Kidney capillary endothelial cell (primary cell): ENCODE measurements at regions not wholly inside any gene's neighbourhood (a gene's known extent, or its start where the extent isn't known, plus 50 kb on each side); places are given as distances from the start of the nearest gene placed in this dataset.
"Not testable (repeated sequence)": the region's sequence is repeated elsewhere in the genome, so short reads cannot be mapped to it uniquely, and the experiment has no call there.

ENCODE experiments used
- DNase-seq: peaks from one replicate; pipeline ENCODE4 v3.0.0-alpha.2; 2018; ENCODE audit warnings: low spot score

GRCh38 chr6:11486959-11487358 lies 50.6 kb upstream of the TMEM170B start:
- no peak for DNase-seq

- DNase-seq: no peak
These were observed 51.1 kb upstream of the TMEM170B start for GRCh38 chr6:11486486-11486885.

GRCh38 chr6:11486051-11486450 lies 51.5 kb upstream of the TMEM170B start:
- no peak for DNase-seq

- no peak for DNase-seq
These were observed 52.3 kb upstream of the TMEM170B start for GRCh38 chr6:11485271-11485670.

- no peak for DNase-seq
These were observed 53.1 kb upstream of the TMEM170B start for GRCh38 chr6:11484441-11484840.

GRCh38 chr6:11482616-11483015 lies 54.9 kb upstream of the TMEM170B start:
- DNase-seq: no peak

GRCh38 chr6:11480541-11480940 lies 57.0 kb upstream of the TMEM170B start:
- DNase-seq: no peak

- no peak for DNase-seq
These were observed 58.3 kb upstream of the TMEM170B start for GRCh38 chr6:11479296-11479695.

- no peak for DNase-seq
These were observed 59.0 kb upstream of the TMEM170B start for GRCh38 chr6:11478586-11478985.

GRCh38 chr6:11475016-11475415 lies 62.5 kb upstream of the TMEM170B start:
- no peak for DNase-seq

GRCh38 chr6:11473008-11473740 lies 64.4 kb upstream of the TMEM170B start:
- no peak for DNase-seq

- no peak for DNase-seq
These were observed 66.3 kb upstream of the TMEM170B start for GRCh38 chr6:11471261-11471660.

GRCh38 chr6:11469684-11470083 lies 67.9 kb upstream of the TMEM170B start:
- no peak for DNase-seq

GRCh38 chr6:11468271-11468670 lies 69.3 kb upstream of the TMEM170B start:
- not testable (repeated sequence) for DNase-seq

- no peak for DNase-seq
These were observed 70.2 kb upstream of the TMEM170B start for GRCh38 chr6:11467364-11467763.

GRCh38 chr6:11463398-11463780 lies 74.2 kb upstream of the TMEM170B start:
- DNase-seq: no peak

- DNase-seq: no peak
These were observed 74.7 kb upstream of the TMEM170B start for GRCh38 chr6:11462742-11463397.

GRCh38 chr6:11460837-11461661 lies 76.5 kb upstream of the TMEM170B start:
- no peak for DNase-seq

GRCh38 chr6:11460001-11460668 lies 77.4 kb upstream of the TMEM170B start:
- no peak for DNase-seq

- DNase-seq: no peak
These were observed 78.4 kb upstream of the TMEM170B start for GRCh38 chr6:11459079-11459610.

- no peak for DNase-seq
These were observed 79.0 kb upstream of the TMEM170B start for GRCh38 chr6:11458509-11458908.

- not testable (repeated sequence) for DNase-seq
These were observed 80.1 kb upstream of the TMEM170B start for GRCh38 chr6:11457422-11457821.
